HG03097 (cell line): ENCODE measurements at regions not wholly inside any gene's neighbourhood (a gene's known extent, or its start where the extent isn't known, plus 50 kb on each side); places are given as distances from the start of the nearest gene placed in this dataset.

Experiments
- ATAC-seq: cut with Tn5 transposase; IDR thresholded peaks from one replicate; pipeline ENCODE4 v1.9.1; 2021; ENCODE audit not compliant: unreplicated experiment, low FRiP score

- ATAC-seq, result peak; percentile 51
Observed at GRCh38 chr1:42035205-42035829, 116.6 kb upstream of the HIVEP3 start.

GRCh38 chr1:42034426-42034825, 115.7 kb upstream of the HIVEP3 start:
- no peak for ATAC-seq

- no peak for ATAC-seq
Observed at GRCh38 chr1:42033629-42034028, 114.9 kb upstream of the HIVEP3 start.

GRCh38 chr1:42017730-42018129, 99.0 kb upstream of the HIVEP3 start:
- no peak for ATAC-seq

GRCh38 chr1:42017259-42017658, 98.5 kb upstream of the HIVEP3 start:
- ATAC-seq, result no peak

GRCh38 chr1:42014823-42015222, 96.1 kb upstream of the HIVEP3 start:
- ATAC-seq, result no peak

GRCh38 chr1:42013881-42014470, 95.3 kb upstream of the HIVEP3 start:
- ATAC-seq, result no peak

- ATAC-seq, result no peak
Observed at GRCh38 chr1:42012852-42013251, 94.1 kb upstream of the HIVEP3 start.

GRCh38 chr1:42010381-42010780, 91.7 kb upstream of the HIVEP3 start:
- ATAC-seq, result no peak

GRCh38 chr1:42008264-42008663, 89.5 kb upstream of the HIVEP3 start:
- ATAC-seq, result no peak

GRCh38 chr1:42006836-42007235, 88.1 kb upstream of the HIVEP3 start:
- ATAC-seq, result no peak

GRCh38 chr1:42006093-42006492, 87.4 kb upstream of the HIVEP3 start:
- ATAC-seq, result no peak

GRCh38 chr1:42005530-42005929, 86.8 kb upstream of the HIVEP3 start:
- no peak for ATAC-seq

GRCh38 chr1:42004860-42005259, 86.1 kb upstream of the HIVEP3 start:
- no peak for ATAC-seq

GRCh38 chr1:42004322-42004721, 85.6 kb upstream of the HIVEP3 start:
- ATAC-seq, result no peak

GRCh38 chr1:42003433-42003832, 84.7 kb upstream of the HIVEP3 start:
- ATAC-seq, result no peak

GRCh38 chr1:42002220-42002619, 83.5 kb upstream of the HIVEP3 start:
- ATAC-seq, result no peak

- no peak for ATAC-seq
Observed at GRCh38 chr1:42000766-42001165, 82.0 kb upstream of the HIVEP3 start.

- no peak for ATAC-seq
Observed at GRCh38 chr1:41999884-42000283, 81.2 kb upstream of the HIVEP3 start.

GRCh38 chr1:41998250-41998649, 79.5 kb upstream of the HIVEP3 start:
- no peak for ATAC-seq

- ATAC-seq, result no peak
Observed at GRCh38 chr1:41997153-41997552, 78.4 kb upstream of the HIVEP3 start.

- no peak for ATAC-seq
Observed at GRCh38 chr1:41995441-41996130, 76.9 kb upstream of the HIVEP3 start.
